Amniotic stem cell (primary cell): ENCODE measurements at regions not wholly inside any gene's neighbourhood (a gene's known extent, or its start where the extent isn't known, plus 50 kb on each side); places are given as distances from the start of the nearest gene placed in this dataset.
"Not testable (repeated sequence)": the region's sequence is repeated elsewhere in the genome, so short reads cannot be mapped to it uniquely, and the experiment has no call there.

Experiments used
- DNase-seq: peaks from one replicate; lab custom pipeline; 2025; lab: John Stamatoyannopoulos, UW

- not testable (repeated sequence) for DNase-seq
These were observed 597.6 kb downstream of the ZEB2 start for GRCh38 chr2:143922261-143922830.

DNA sequence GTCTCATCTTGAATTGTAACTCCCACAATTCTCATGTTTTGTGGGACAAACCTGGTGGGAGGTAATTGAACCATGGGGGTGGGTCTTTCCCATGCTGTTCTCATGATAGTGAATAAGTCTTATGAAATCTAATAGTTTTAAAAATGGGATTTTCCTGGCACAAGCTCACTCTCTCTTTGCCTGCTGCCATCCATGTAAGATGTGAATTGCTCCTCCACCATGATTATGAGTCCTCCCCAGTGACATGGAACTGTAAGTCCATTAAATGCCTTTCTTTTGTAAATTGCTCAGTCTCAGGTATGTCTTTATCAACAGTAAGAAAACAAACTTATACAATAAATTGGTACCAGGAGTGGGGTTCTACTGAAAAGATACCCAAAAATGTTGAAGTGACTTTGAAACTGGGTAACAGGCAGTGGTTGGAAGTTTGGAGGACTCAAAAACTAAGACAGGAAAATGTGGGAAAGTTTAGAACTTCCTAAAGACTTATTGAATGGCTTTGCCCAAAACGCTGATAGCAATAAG is 601.4 kb downstream of the ZEB2 start:
- DNase-seq = no peak

DNA sequence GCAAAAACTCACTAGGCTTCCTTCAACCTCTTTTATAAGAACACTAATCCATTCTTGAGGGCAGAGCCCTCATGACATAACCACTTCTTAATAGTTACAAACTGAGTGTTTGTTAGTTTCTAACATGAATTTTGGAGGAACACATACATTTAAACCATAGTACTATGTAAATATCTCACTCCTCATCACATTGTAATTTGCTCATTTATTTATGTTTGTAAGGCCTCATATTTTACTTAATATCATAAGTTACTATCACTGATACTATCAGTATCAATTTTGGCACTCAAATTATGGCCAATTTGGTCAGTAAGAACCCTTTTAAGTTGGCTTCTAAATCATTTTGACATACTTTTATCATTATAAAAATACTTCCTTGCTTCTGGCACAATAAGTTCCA is 603.1 kb downstream of the ZEB2 start:
- DNase-seq = no peak

DNA sequence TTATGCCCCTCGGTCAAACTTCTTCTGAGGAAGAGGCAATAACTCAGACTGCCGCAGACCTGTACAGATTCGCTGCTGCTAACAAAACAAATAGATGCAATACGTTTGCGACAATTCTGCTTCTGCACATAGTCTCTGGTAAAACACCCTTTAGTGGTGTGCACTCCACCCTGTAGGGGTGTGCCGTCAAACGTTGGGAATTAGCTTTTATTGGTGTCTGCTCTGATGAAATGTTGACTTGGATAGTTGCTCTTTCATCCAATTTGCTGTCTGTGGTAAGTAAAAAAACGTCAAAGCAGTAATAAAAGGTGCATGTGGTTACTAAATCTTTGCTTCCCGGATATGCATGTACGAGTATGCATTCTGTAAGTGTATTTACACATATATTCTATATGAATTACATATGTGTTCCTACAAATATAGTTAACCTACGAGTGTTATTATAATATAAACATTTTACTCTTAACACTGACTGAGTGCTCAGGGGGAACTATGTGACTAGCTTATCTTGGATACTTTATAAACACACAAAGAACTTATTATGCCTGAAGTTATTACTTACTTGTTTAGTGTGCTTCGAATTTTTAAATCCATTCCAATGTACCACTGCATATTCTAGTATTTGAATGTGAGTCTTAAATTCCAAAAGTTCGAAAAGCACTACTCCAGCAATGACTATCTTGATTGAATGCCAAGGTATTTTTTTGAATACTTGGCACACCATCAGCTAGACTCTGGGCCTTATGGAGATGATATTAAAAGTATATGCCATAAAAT is 610.2 kb downstream of the ZEB2 start:
- no peak for DNase-seq

- DNase-seq = no peak
These were observed 611.1 kb downstream of the ZEB2 start for GRCh38 chr2:143908843-143909242.

DNA sequence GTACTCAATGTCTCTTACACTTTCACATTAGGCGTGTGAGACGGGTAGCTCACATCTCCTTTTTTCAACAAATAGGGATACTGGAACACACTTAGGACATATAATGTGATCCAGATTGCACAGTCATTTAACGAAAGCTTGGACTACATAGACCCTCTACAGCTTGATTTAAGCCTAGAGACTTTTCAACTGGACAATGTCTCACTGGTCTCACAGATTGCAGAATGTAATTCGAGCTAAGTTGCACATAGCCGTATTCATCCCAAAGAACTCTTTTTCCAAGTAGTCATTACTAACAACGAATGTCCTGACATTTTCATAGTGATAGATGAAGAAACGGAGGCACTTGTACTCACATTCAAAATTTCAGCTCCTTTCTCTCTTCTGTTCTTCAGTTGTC is 612.1 kb downstream of the ZEB2 start:
- DNase-seq = no peak

- DNase-seq = no peak
These were observed 613.1 kb downstream of the ZEB2 start for GRCh38 chr2:143906850-143907249.

GRCh38 chr2:143905587-143905986 is 614.3 kb downstream of the ZEB2 start:
- DNase-seq = no peak

- DNase-seq = no peak
These were observed 616.6 kb downstream of the ZEB2 start for GRCh38 chr2:143903172-143903856.

- peak; percentile 22 for DNase-seq
These were observed 618.6 kb downstream of the ZEB2 start for GRCh38 chr2:143901185-143901842.

- no peak for DNase-seq
These were observed 619.9 kb downstream of the ZEB2 start for GRCh38 chr2:143899987-143900386.

DNA sequence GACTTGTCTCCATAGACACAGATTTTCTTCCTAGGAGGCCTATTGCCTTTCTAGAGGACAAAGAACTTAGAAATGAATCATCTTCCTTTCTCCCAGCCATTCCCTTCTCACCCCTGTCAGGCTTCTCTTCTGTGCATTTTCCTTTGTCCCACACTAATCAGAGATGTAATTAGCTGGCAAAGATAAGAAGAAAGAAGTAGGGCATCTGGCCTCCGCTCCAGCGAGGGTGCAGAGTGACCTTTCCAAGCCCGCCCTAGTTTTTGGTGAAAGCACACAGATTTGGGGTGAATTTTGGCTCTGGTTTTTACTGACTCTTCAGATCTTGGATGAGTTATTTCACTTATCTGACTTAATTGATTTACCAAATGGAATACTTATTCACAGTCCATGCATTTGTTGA is 626.5 kb downstream of the ZEB2 start:
- DNase-seq = no peak

- DNase-seq = no peak
These were observed 628.0 kb downstream of the ZEB2 start for GRCh38 chr2:143891879-143892308.

GRCh38 chr2:143890798-143891197 is 629.1 kb downstream of the ZEB2 start:
- no peak for DNase-seq

GRCh38 chr2:143889216-143889615 is 630.7 kb downstream of the ZEB2 start:
- no peak for DNase-seq

- DNase-seq = no peak
These were observed 634.5 kb downstream of the ZEB2 start for GRCh38 chr2:143885461-143885860.

GRCh38 chr2:143881246-143881645 is 638.7 kb downstream of the ZEB2 start:
- no peak for DNase-seq

DNA sequence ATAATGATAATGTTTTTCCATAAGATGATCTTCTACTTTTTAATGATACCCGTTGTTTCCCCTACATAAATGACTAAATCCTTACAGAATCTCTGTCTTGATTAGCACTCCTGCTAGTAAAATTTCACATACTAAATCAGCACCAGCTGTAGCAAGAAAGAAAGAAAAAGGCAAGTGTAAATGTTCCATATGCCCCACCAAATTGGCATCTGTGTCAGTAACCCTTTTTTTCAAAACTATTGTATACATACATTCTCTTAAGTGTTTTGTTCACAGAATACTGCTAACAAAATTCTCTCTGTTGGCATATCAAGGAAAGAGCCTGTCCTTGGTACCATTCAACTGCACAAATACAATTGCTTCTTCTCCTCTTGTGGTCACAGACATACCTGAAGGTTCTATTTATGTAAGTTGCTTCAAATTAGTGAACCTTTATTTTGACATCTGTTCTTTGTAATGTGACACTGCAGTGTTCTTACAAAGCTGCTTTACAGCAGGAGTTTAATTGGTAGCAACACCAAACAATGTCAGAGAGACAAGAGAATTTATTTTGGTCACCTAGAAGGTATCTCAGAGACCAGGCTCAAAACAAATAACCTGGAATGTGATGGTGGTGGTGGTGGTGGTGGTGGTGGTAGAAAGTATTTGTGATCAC is 641.9 kb downstream of the ZEB2 start:
- DNase-seq = no peak

GRCh38 chr2:143877056-143877455 is 642.9 kb downstream of the ZEB2 start:
- no peak for DNase-seq

DNA sequence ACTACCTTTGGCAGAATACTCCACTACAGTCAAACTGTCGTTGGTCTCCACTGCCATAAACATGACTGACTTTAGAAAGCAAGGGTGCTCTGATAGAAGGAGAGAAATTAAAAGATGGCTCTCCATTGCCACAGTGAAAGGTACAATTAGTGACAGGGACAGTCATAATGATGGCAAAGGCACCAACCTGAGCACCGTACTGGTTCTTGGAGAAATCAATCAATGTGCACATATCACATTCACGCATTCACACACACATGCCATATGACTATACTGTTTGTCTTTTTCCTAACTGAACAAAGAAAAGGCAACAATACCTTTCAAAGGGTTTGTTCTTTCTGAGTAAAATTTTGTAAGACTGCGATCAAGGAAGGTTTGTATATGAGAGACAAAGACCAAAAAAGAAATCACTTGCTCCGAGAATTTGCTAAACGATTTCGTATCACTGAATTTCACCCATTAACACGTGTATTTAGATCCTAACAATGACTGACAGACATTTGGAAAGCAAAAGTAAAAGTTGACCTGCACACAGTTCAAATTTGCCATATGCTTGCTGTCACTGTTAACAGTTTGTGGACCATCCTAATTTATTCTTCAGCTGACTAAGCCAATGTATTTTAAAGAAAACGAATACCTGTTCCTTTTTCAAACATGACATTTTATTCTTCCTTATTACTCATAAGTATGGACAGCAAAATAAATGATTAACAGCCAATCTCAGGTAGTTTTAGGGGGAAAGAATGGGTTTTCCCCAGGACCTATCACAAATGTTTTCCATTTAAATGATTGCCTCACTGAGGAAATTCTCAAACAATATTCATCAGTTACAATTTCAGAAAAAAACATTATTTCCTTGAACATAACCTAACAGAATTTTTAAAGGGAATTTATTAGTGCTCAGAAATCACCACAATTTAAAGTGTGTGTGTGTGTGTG is 644.4 kb downstream of the ZEB2 start:
- no peak for DNase-seq

DNA sequence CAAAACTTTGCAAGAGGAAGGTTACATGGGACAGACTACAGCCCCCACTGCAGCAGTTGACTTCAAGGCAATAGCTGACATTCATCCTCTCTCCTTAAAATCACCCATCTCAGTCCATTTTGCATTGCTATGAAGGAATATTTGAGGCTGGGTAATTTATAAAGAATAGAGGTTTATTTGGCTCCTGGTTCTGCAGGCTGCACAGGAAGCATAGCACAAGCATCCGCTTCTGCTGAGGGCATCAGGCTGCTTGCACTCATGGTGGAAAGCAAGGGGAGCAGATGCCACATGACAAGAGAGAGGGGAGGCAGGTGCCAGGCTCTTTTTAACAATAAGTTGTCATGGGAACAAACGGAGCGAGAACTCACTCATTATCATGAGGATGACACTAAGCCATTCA is 646.0 kb downstream of the ZEB2 start:
- no peak for DNase-seq
